Type B pancreatic cell (in vitro differentiated cells): ENCODE measurements at regions not wholly inside any gene's neighbourhood (a gene's known extent, or its start where the extent isn't known, plus 50 kb on each side); places are given as distances from the start of the nearest gene placed in this dataset.

ENCODE experiments used
- DNase-seq: peaks from one replicate; pipeline ENCODE4 v3.0.0; 2021; ENCODE audit warnings: mixed read lengths; ENCODE audit not compliant: unreplicated experiment; ENCODE audit errors: extremely low spot score
- H3K27ac Mint-ChIP-seq: 2 replicates; pipeline ENCODE4 v1.8.0; 2021; ENCODE audit warnings: mild to moderate bottlenecking, mixed read lengths
- H3K27me3 Mint-ChIP-seq: 2 replicates; pipeline ENCODE4 v1.8.0; 2021; ENCODE audit warnings: mixed read lengths
- H3K36me3 Mint-ChIP-seq: 2 replicates; pipeline ENCODE4 v1.8.0; 2021; ENCODE audit warnings: mixed read lengths
- H3K4me1 Mint-ChIP-seq: one replicate; pipeline ENCODE4 v1.8.0; 2021; ENCODE audit warnings: mixed read lengths; ENCODE audit not compliant: unreplicated experiment
- H3K4me3 Mint-ChIP-seq: 2 replicates; pipeline ENCODE4 v1.8.0; 2021; ENCODE audit warnings: mild to moderate bottlenecking, mixed read lengths
- H3K9me3 Mint-ChIP-seq: 2 replicates; pipeline ENCODE4 v1.8.0; 2021; ENCODE audit warnings: mixed read lengths
- CTCF ChIP-seq: fragments of 200-600 bp; sonication (generic); conservative IDR thresholded peaks from 2 replicates; pipeline ENCODE4 v1.5.0; 2021; ENCODE audit warnings: antibody characterized with exemption, mild to moderate bottlenecking

GRCh38 chr2:234399451-234400246, 97.2 kb downstream of the ARL4C start:
- H3K36me3 Mint-ChIP-seq = no peaks in the 10 kb centered on the region
- H3K27me3 Mint-ChIP-seq = no peaks in the 10 kb centered on the region
- no peaks in the 10 kb centered on the region for H3K9me3 Mint-ChIP-seq
- no peak for TF ChIP-seq CTCF
- peaks cover 14% of the 10 kb centered on the region for H3K4me1 Mint-ChIP-seq
- H3K27ac Mint-ChIP-seq = no peak overlapping the region
- no peak overlapping the region for H3K4me3 Mint-ChIP-seq
- DNase-seq = no peak

- no peak overlapping the region for H3K27ac Mint-ChIP-seq
- peaks cover 14% of the 10 kb centered on the region for H3K4me1 Mint-ChIP-seq
- TF ChIP-seq CTCF = no peak
- no peaks in the 10 kb centered on the region for H3K27me3 Mint-ChIP-seq
- H3K9me3 Mint-ChIP-seq = no peaks in the 10 kb centered on the region
- H3K36me3 Mint-ChIP-seq = no peaks in the 10 kb centered on the region
- DNase-seq = no peak
- H3K4me3 Mint-ChIP-seq = no peak overlapping the region
These were observed 98.3 kb downstream of the ARL4C start for GRCh38 chr2:234398531-234398930.

GRCh38 chr2:234395891-234396420, 100.9 kb downstream of the ARL4C start:
- no peak overlapping the region for H3K4me3 Mint-ChIP-seq
- H3K27me3 Mint-ChIP-seq = no peaks in the 10 kb centered on the region
- H3K4me1 Mint-ChIP-seq = peaks cover 14% of the 10 kb centered on the region
- no peak for TF ChIP-seq CTCF
- no peaks in the 10 kb centered on the region for H3K36me3 Mint-ChIP-seq
- H3K9me3 Mint-ChIP-seq = no peaks in the 10 kb centered on the region
- no peak overlapping the region for H3K27ac Mint-ChIP-seq
- no peak for DNase-seq

GRCh38 chr2:234394450-234394849, 102.4 kb downstream of the ARL4C start:
- H3K27me3 Mint-ChIP-seq = no peaks in the 10 kb centered on the region
- no peak overlapping the region for H3K27ac Mint-ChIP-seq
- peaks cover 14% of the 10 kb centered on the region for H3K4me1 Mint-ChIP-seq
- no peaks in the 10 kb centered on the region for H3K9me3 Mint-ChIP-seq
- H3K36me3 Mint-ChIP-seq = no peaks in the 10 kb centered on the region
- no peak overlapping the region for H3K4me3 Mint-ChIP-seq
- TF ChIP-seq CTCF = no peak
- no peak for DNase-seq

GRCh38 chr2:234393354-234393753, 103.5 kb downstream of the ARL4C start:
- H3K9me3 Mint-ChIP-seq = no peaks in the 10 kb centered on the region
- no peak overlapping the region for H3K27ac Mint-ChIP-seq
- no peaks in the 10 kb centered on the region for H3K36me3 Mint-ChIP-seq
- no peak for DNase-seq
- H3K4me3 Mint-ChIP-seq = no peak overlapping the region
- peaks cover 10% of the 10 kb centered on the region for H3K4me1 Mint-ChIP-seq
- H3K27me3 Mint-ChIP-seq = no peaks in the 10 kb centered on the region
- TF ChIP-seq CTCF = no peak
